Neuronal stem cell (in vitro differentiated cells): ENCODE measurements at regions not wholly inside any gene's neighbourhood (a gene's known extent, or its start where the extent isn't known, plus 50 kb on each side); places are given as distances from the start of the nearest gene placed in this dataset. TPM values are rescaled to one million over a fixed set of nuclear protein-coding genes. Genes with fewer than 3 reads are reported as not detected.

ENCODE experiments used
- small RNA-seq: library from polyadenylated mRNA; stranded (forward); fragments of <200 nt; extraction: miRNeasy Mini kit (QIAGEN cat#:217004); gene quantifications from one replicate; pipeline ENCODE3, GENCODE V24; 2013; ENCODE audit not compliant: insufficient read depth

Small RNA genes in the stretch of these regions (small RNA-seq; reads per million reads assigned to genes)
- gene AC096577.2 (not detected), gene RNU6-351P (not detected)
